Astrocyte of the cerebellum (primary cell): ENCODE measurements at regions not wholly inside any gene's neighbourhood (a gene's known extent, or its start where the extent isn't known, plus 50 kb on each side); places are given as distances from the start of the nearest gene placed in this dataset.

Experiments
- DNase-seq: peaks from one replicate; pipeline ENCODE4 v3.0.0-alpha.2; 2011; ENCODE audit warnings: low read depth
- H3K4me3 ChIP-seq: 2 replicates; pipeline ENCODE4 v1.5.1; 2011; ENCODE audit warnings: mild to moderate bottlenecking, low read depth, low read length, moderate library complexity
- CTCF ChIP-seq: IDR thresholded peaks from 2 replicates; pipeline ENCODE4 v1.5.1; 2012; ENCODE audit warnings: low read length, low read depth, moderate library complexity, mild to moderate bottlenecking; ENCODE audit errors: missing control alignments
- in situ Hi-C: cut with HindIII; loops from 2 replicates; pipeline ENCODE4 v1.10.0; 2017; ENCODE audit warnings: low sequenced_read_pairs

DNA sequence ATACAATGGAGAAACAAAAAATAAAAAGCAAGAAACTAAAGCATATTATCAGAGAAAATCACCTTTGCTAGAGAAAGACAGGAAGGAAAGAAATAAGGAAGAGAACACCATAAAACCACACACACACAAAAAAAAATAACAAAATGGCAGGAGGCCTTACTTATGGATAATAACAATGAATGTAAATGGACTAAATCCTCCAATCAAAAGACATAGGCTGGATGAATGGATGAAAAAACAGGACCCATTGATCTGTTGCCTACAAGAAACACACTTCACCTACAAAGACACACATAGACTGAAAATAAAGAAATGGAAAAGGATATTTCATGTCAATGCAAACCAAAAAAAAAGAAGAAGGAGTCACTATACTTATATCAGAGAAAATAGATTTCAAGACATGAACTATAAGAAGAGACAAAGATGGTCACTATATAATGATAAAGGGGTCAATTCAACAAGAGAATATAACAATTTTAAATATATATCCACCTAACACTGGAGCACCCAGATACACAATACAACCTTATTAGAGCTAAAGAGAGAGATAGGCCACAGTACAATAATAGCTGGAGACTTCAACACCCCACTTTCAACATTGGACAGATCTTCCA is 693.6 kb downstream of the HACE1 start:
- in situ Hi-C loops = no loop called here
- DNase-seq = no peak
- no peak for TF ChIP-seq CTCF
- no peak overlapping the region for H3K4me3 ChIP-seq

- in situ Hi-C loops = no loop called here
- TF ChIP-seq CTCF = no peak
- DNase-seq = no peak
- H3K4me3 ChIP-seq = no peak overlapping the region
Measured at GRCh38 chr6:104162036-104162669, 697.6 kb downstream of the HACE1 start.

GRCh38 chr6:104159045-104159618 is 700.6 kb downstream of the HACE1 start:
- no peak for TF ChIP-seq CTCF
- H3K4me3 ChIP-seq = no peak overlapping the region
- in situ Hi-C loops = no loop called here
- no peak for DNase-seq

GRCh38 chr6:104143757-104144156 is 716.0 kb downstream of the HACE1 start:
- no peak for DNase-seq
- no peak for TF ChIP-seq CTCF
- H3K4me3 ChIP-seq = no peak overlapping the region
- in situ Hi-C loops = no loop called here

DNA sequence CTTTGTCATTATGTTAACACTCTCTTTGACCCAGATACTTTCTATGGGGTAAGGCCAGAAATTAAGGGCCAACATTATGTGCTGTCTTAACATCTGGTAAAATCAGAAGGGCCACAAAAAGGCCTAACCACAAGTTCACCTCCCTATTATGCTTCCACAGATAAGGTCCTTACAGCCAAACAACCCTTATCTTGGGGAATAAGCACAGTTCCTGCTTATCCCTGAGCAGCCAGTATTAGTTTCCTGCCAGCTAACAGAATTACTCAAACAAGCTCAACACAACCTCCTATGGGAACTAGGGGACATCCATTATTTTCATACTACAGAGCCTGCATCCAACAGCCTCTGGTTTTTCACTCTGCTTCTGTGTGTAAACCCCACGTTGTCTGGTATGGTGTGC is 724.8 kb downstream of the HACE1 start:
- DNase-seq = no peak
- no peak overlapping the region for H3K4me3 ChIP-seq
- no peak for TF ChIP-seq CTCF

DNA sequence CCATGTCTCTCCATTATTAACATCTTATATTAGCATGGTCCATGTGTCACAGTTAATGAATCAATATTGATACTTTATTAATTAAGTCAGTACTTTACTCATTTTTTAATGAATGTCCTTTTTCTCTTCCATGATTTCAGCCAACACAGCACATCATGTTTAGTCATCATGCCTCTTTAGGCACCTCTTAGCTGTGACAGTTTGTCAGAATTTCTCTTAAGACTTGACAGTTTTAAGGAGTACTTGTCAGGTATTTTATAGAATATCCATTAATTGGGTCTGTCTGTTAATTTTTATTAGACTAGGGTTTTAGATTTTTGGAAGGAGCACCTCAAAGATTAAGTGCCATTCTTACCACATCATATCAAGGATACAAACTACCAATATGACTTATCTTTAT is 729.4 kb downstream of the HACE1 start:
- in situ Hi-C loops = no loop called here
- no peak for DNase-seq
- TF ChIP-seq CTCF = no peak
- H3K4me3 ChIP-seq = no peak overlapping the region

More for the DNA sequence above, 724.8 kb downstream of the HACE1 start:
- in situ Hi-C loops = no loop called here
